NB4 (cell line): ENCODE measurements at regions not wholly inside any gene's neighbourhood (a gene's known extent, or its start where the extent isn't known, plus 50 kb on each side); places are given as distances from the start of the nearest gene placed in this dataset.

Experiments
- DNase-seq: peaks from one replicate; pipeline ENCODE4 v3.0.0; 2010; ENCODE audit warnings: low read depth
- H3K4me3 ChIP-seq: one replicate; pipeline ENCODE4 v1.5.1; 2011; ENCODE audit warnings: mild to moderate bottlenecking, low read depth, low read length, moderate library complexity
- CTCF ChIP-seq: IDR thresholded peaks from one replicate; pipeline ENCODE4 v1.5.1; 2012; ENCODE audit warnings: low read depth, low read length
- MAX ChIP-seq: IDR thresholded peaks from 2 replicates; pipeline ENCODE4 v1.6.1; 2011; ENCODE audit warnings: low read depth, low read length
- MYC ChIP-seq: IDR thresholded peaks from 2 replicates; pipeline ENCODE4 v1.6.1; 2011; ENCODE audit warnings: low read depth, low read length
- POLR2A ChIP-seq: IDR thresholded peaks from 2 replicates; pipeline ENCODE4 v1.6.1; 2011; ENCODE audit warnings: mild to moderate bottlenecking; ENCODE audit not compliant: insufficient read length; ENCODE audit errors: extremely low read depth

GRCh38 chr10:44053391-44053790 lies 331.5 kb downstream of the CXCL12 start:
- no peak overlapping the region for H3K4me3 ChIP-seq
- no peak for DNase-seq
- TF ChIP-seq POLR2A, result no peak
- TF ChIP-seq CTCF, result no peak
- no peak for TF ChIP-seq MAX
- TF ChIP-seq MYC, result no peak

DNA sequence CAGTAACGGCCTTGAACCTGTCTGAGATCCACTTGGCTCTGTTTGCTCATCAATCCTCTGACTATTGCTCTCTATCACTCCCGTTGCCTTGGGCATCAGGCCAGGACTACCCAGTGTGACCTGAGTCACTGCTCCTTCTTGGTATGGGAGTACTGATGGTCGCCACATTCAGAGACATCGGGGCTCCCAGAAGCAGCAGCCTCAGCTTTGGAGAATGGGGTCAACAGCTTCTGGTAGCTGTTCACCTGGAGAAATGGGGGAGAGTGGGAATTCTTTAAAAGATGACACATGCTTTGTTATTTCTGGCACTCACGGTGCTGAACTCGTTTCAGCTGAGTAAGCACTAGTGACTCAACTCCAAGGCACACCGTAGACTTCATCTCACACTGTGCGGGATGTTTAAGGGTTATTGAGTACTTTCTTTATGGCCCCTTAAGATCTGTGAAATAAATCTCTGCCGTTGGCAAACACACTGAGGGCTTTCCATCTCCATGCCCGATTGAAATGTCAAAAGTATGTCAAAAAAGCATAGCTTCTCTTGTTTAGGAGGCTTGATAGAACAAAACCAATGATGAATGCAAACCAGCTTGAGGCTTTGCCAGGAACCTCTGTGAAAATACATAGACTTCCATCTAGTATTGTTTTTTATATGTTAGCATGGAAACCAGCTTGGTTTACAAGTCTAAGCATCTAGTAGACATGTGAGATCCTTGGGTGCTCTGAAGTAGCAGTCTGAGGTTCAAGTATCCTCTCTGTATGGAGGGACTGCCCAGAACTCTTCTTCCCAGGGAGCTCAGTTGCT lies 333.1 kb downstream of the CXCL12 start:
- H3K4me3 ChIP-seq, result no peak overlapping the region
- TF ChIP-seq MYC, result no peak
- TF ChIP-seq POLR2A, result no peak
- TF ChIP-seq MAX, result no peak
- no peak for TF ChIP-seq CTCF
- no peak for DNase-seq

DNA sequence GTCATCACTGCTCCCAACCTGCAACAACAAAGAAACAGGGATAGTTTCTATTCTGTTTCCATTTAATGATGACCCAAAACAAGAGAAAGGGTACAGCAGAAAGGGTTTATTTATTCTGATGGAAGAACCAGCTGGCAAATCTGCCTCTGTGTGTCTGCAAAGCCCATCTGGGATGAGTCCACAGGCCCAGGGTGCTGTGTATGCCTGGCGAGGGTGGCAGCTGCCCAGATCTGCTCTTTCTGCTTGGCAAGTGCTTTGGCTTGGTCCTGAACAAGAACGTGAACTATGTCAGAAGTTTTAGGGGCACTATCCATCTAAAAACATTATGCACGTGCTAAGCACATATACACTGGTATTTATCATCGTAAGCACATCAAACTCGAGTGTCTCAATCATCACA lies 333.8 kb downstream of the CXCL12 start:
- no peak for TF ChIP-seq MAX
- TF ChIP-seq POLR2A, result no peak
- TF ChIP-seq MYC, result no peak
- no peak for TF ChIP-seq CTCF
- no peak overlapping the region for H3K4me3 ChIP-seq
- DNase-seq, result no peak

DNA sequence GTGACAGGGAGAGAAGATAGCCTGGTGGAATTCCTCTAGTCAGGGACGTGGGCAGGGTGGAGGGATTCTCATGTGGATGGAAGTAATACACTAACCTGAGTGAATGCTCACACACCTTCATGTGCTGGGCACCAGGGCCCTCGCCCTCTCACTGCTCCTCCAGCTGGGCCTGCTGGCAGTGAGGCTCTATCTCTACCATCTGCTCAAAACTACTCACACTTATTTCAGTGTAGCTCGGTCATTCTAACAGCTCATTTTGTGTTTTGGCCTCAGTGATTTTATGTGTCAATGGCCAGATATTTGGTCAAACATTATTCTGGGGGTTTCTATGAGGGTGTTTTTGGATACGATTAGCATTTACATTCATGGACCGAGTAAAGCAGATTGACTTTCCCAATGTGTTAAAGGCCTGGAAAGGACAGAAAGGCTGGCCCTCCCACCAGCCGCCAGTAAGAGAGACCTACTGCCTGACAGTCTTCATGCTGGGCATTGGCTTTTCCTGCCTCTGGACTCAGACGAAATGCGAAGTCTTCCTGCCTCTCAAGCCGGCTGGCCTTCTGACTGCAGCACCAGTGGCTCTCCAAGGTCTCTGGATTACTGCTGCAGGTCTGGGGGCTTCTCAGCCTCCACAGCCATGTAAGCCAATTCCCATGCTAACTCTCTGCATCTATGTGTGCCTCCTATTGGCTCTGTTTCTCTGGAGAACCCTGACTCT lies 335.4 kb downstream of the CXCL12 start:
- no peak for TF ChIP-seq CTCF
- no peak for TF ChIP-seq MYC
- TF ChIP-seq POLR2A, result no peak
- TF ChIP-seq MAX, result no peak
- H3K4me3 ChIP-seq, result no peak overlapping the region
- no peak for DNase-seq

- no peak for DNase-seq
- no peak overlapping the region for H3K4me3 ChIP-seq
- TF ChIP-seq MYC (no peak), POLR2A (no peak), MAX (no peak), CTCF (no peak)
These were observed 337.5 kb downstream of the CXCL12 start for GRCh38 chr10:44047361-44047760.
